ENCODE measurements at regions not wholly inside any gene's neighbourhood (a gene's known extent, or its start where the extent isn't known, plus 50 kb on each side); places are given as distances from the start of the nearest gene placed in this dataset.

GRCh38 chr11:119795231-119795630, 66.2 kb upstream of the NECTIN1 start:
- H3K4me3 ChIP-seq (ENCODE audit: low read length): no peak overlapping the region
- H2AFZ ChIP-seq (ENCODE audit: low read depth, low read length): no peak overlapping the region
- H3K79me2 ChIP-seq (replicated peaks; ENCODE audit: insufficient read depth, low read length): no peaks in the 10 kb centered on the region
- H3K9me2 ChIP-seq (ENCODE audit: insufficient read depth, low read length): no peaks in the 10 kb centered on the region
- H3K36me3 ChIP-seq (ENCODE audit: insufficient read depth, low read length): no peaks in the 10 kb centered on the region
- no peak for TF ChIP-seq CTCF (IDR thresholded peaks at IDR 0.05; ENCODE audit: poor library complexity, severe bottlenecking)
- TF ChIP-seq TAF1 (IDR thresholded peaks at IDR 0.05; ENCODE audit: low read depth): no peak
- TF ChIP-seq REST (IDR thresholded peaks at IDR 0.05; ENCODE audit: borderline replicate concordance): no peak
- TF ChIP-seq EP300 (conservative IDR thresholded peaks at IDR 0.05; ENCODE audit: poor library complexity, severe bottlenecking): no peak
- no peak for TF ChIP-seq POLR2AphosphoS5 (IDR thresholded peaks at IDR 0.05)
- TF ChIP-seq SMC3 (conservative IDR thresholded peaks at IDR 0.05; ENCODE audit: poor library complexity): no peak
- no peak overlapping the region for H3K9ac ChIP-seq (ENCODE audit: low read length)
- H4K20me1 ChIP-seq (ENCODE audit: insufficient read depth): no peaks in the 10 kb centered on the region
- no peak overlapping the region for H3K4me2 ChIP-seq (ENCODE audit: low read length)
- H3K27me3 ChIP-seq (ENCODE audit: insufficient read depth, low read depth, low read length): peaks cover 21% of the 10 kb centered on the region
- H3K27ac ChIP-seq (ENCODE audit: low read length): no peak overlapping the region
- no peaks in the 10 kb centered on the region for H3K9me3 ChIP-seq (ENCODE audit: low read length)
- no peaks in the 10 kb centered on the region for H3F3A ChIP-seq (ENCODE audit: insufficient read depth, low read length, poor library complexity, severe bottlenecking)

GRCh38 chr11:119794756-119795155, 65.8 kb upstream of the NECTIN1 start:
- H3F3A ChIP-seq (ENCODE audit: insufficient read depth, low read length, poor library complexity, severe bottlenecking): no peaks in the 10 kb centered on the region
- no peaks in the 10 kb centered on the region for H3K79me2 ChIP-seq (replicated peaks; ENCODE audit: insufficient read depth, low read length)
- no peak overlapping the region for H3K9ac ChIP-seq (ENCODE audit: low read length)
- H3K4me2 ChIP-seq (ENCODE audit: low read length): no peak overlapping the region
- H3K9me2 ChIP-seq (ENCODE audit: insufficient read depth, low read length): no peaks in the 10 kb centered on the region
- no peak overlapping the region for H3K4me3 ChIP-seq (ENCODE audit: low read length)
- peaks cover 16% of the 10 kb centered on the region for H3K27me3 ChIP-seq (ENCODE audit: insufficient read depth, low read depth, low read length)
- H3K36me3 ChIP-seq (ENCODE audit: insufficient read depth, low read length): no peaks in the 10 kb centered on the region
- H2AFZ ChIP-seq (ENCODE audit: low read depth, low read length): no peak overlapping the region
- H3K27ac ChIP-seq (ENCODE audit: low read length): no peak overlapping the region
- H4K20me1 ChIP-seq (ENCODE audit: insufficient read depth): no peaks in the 10 kb centered on the region
- TF ChIP-seq EZH2 (IDR thresholded peaks at IDR 0.05; ENCODE audit: borderline replicate concordance, insufficient read depth, low read length, poor library complexity, severe bottlenecking) (no peak), REST (IDR thresholded peaks at IDR 0.05; ENCODE audit: borderline replicate concordance) (no peak), SMC3 (conservative IDR thresholded peaks at IDR 0.05; ENCODE audit: poor library complexity) (no peak), TAF1 (IDR thresholded peaks at IDR 0.05; ENCODE audit: low read depth) (no peak), MXI1 (conservative IDR thresholded peaks at IDR 0.05; ENCODE audit: poor library complexity, severe bottlenecking) (no peak)
- no peaks in the 10 kb centered on the region for H3K9me3 ChIP-seq (ENCODE audit: low read length)
